GM23338 (cell line): ENCODE measurements at regions not wholly inside any gene's neighbourhood (a gene's known extent, or its start where the extent isn't known, plus 50 kb on each side); places are given as distances from the start of the nearest gene placed in this dataset.
"Not testable (repeated sequence)": the region's sequence is repeated elsewhere in the genome, so short reads cannot be mapped to it uniquely, and the experiment has no call there.

ENCODE experiments used
- ATAC-seq: fragments of 200-7000 bp; cut with Tn5 transposase; 3 replicates; pipeline ENCODE4 v1.9.1; 2020
- DNase-seq: peaks from one replicate; pipeline ENCODE4 v3.0.0-alpha.2; 2015; ENCODE audit warnings: low spot score
- H2AFZ ChIP-seq: fragments of 200-600 bp; sonication (generic); 2 replicates; pipeline ENCODE4 v1.8.0; 2016; ENCODE audit warnings: antibody characterized with exemption, mild to moderate bottlenecking, moderate library complexity
- H3F3A ChIP-seq: fragments of 200-600 bp; sonication (generic); replicated peaks from 2 replicates; pipeline ENCODE4 v1.8.0; 2017; ENCODE audit warnings: antibody characterized with exemption, mixed run types, low read depth
- H3K27ac ChIP-seq: fragments of 200-600 bp; sonication (generic); 2 replicates; pipeline ENCODE4 v1.6.1; 2016; ENCODE audit warnings: low read depth
- H3K27me3 ChIP-seq: fragments of 200-600 bp; sonication (generic); 2 replicates; pipeline ENCODE4 v1.8.0; 2016; ENCODE audit warnings: mild to moderate bottlenecking, mixed run types, moderate library complexity; ENCODE audit not compliant: insufficient read depth
- H3K36me3 ChIP-seq: fragments of 200-600 bp; sonication (generic); 2 replicates; pipeline ENCODE4 v1.8.0; 2016; ENCODE audit warnings: mild to moderate bottlenecking; ENCODE audit not compliant: insufficient read depth
- H3K4me1 ChIP-seq: fragments of 200-600 bp; sonication (generic); 2 replicates; pipeline ENCODE4 v1.8.0; 2016; ENCODE audit warnings: mild to moderate bottlenecking, moderate library complexity; ENCODE audit not compliant: insufficient read depth
- H3K4me2 ChIP-seq: fragments of 200-600 bp; sonication (generic); 2 replicates; pipeline ENCODE4 v1.7.1; 2017; ENCODE audit warnings: mixed run types
- H3K4me3 ChIP-seq: fragments of 200-600 bp; sonication (generic); 2 replicates; pipeline ENCODE4 v1.6.1; 2016; ENCODE audit warnings: mixed run types
- H3K79me2 ChIP-seq: fragments of 200-600 bp; sonication (generic); replicated peaks from 2 replicates; pipeline ENCODE4 v1.8.0; 2017; ENCODE audit warnings: mild to moderate bottlenecking; ENCODE audit not compliant: insufficient read depth
- H3K9me2 ChIP-seq: fragments of 200-600 bp; sonication (generic); 2 replicates; pipeline ENCODE4 v1.8.0; 2017; ENCODE audit not compliant: insufficient read depth
- H4K20me1 ChIP-seq: fragments of 200-600 bp; sonication (generic); replicated peaks from 2 replicates; pipeline ENCODE4 v1.8.0; 2017; ENCODE audit warnings: mild to moderate bottlenecking; ENCODE audit not compliant: insufficient read depth
- H3K27ac Mint-ChIP-seq: 2 replicates; pipeline ENCODE4 v1.8.0; 2020; ENCODE audit warnings: inconsistent platforms, mild to moderate bottlenecking, moderate library complexity, mixed read lengths
- H3K27me3 Mint-ChIP-seq: 3 replicates; pipeline ENCODE4 v1.8.0; 2022; ENCODE audit warnings: low read depth, mild to moderate bottlenecking, moderate library complexity, mixed read lengths, inconsistent platforms; ENCODE audit not compliant: insufficient read depth, poor library complexity
- H3K36me3 Mint-ChIP-seq: 3 replicates; pipeline ENCODE4 v1.8.0; 2021; ENCODE audit warnings: low read depth, mild to moderate bottlenecking, inconsistent platforms, moderate library complexity, mixed read lengths
- H3K4me1 Mint-ChIP-seq: 3 replicates; pipeline ENCODE4 v1.8.0; 2020; ENCODE audit warnings: mild to moderate bottlenecking, inconsistent platforms, mixed read lengths
- H3K4me3 Mint-ChIP-seq: 3 replicates; pipeline ENCODE4 v1.8.0; 2021; ENCODE audit warnings: moderate library complexity, mild to moderate bottlenecking, inconsistent platforms, mixed read lengths
- H3K9me3 Mint-ChIP-seq: 3 replicates; pipeline ENCODE4 v1.8.0; 2020; ENCODE audit warnings: moderate library complexity, mild to moderate bottlenecking, inconsistent platforms, mixed read lengths

DNA sequence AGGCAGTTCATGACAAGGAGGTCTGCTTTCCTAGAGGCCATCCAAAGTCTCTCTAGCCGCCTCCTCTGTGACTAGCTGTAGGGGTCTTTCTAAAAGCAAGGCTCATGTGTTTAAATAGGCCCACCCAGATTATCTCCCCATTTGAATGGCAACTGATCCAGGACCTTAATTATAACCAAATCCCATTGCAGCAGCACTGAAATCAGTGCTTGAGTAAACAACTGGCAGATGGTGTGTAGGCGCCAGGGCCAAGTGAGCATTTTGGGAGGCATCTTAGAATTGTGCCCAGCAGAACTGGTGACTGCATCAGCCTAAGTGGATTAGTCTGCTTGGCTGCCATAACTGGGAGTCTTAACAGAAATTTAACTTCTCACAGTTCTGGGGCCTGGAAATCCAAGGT, 77.8 kb downstream of the ATP6V0E2 start:
- H3K36me3 Mint-ChIP-seq, ATAC-seq, H2AFZ ChIP-seq, H3K79me2 ChIP-seq, H3K9me3 Mint-ChIP-seq, H3K4me3 ChIP-seq, H4K20me1 ChIP-seq, H3K27me3 ChIP-seq, H3F3A ChIP-seq, H3K4me1 Mint-ChIP-seq, H3K9me2 ChIP-seq, H3K27ac ChIP-seq, H3K36me3 ChIP-seq, H3K27me3 Mint-ChIP-seq, H3K4me3 Mint-ChIP-seq, H3K4me2 ChIP-seq, H3K27ac Mint-ChIP-seq, H3K4me1 ChIP-seq, DNase-seq: not testable (repeated sequence)

DNA sequence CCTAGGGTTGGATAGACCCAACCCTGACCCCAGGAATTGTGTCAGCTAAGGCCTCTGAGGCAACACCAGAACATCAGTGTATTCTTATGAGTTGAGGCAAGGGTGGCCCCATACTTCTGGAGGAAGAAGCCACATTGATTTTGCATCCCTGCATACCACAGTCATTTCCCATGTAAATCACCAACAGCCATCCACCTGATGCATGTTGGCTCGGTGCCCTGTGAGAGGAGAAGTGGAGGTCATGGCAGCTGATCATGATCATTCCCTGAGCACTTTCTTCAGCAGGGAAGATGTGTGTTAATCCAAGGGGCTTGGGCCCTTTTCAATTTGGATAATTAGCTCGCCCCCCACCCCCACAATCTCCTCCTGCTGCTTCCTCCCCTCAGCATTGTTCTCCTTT, 85.1 kb downstream of the ATP6V0E2 start:
- not testable (repeated sequence) for H3K4me2 ChIP-seq, H3K27me3 ChIP-seq, H3K36me3 Mint-ChIP-seq, H3K4me3 ChIP-seq, H2AFZ ChIP-seq, H3K27me3 Mint-ChIP-seq, ATAC-seq, H3K36me3 ChIP-seq, H3K9me3 Mint-ChIP-seq, H3K9me2 ChIP-seq, H3K4me1 ChIP-seq, H3K79me2 ChIP-seq, H3F3A ChIP-seq, H3K27ac ChIP-seq, H3K4me3 Mint-ChIP-seq, H3K4me1 Mint-ChIP-seq, H4K20me1 ChIP-seq, H3K27ac Mint-ChIP-seq, DNase-seq

DNA sequence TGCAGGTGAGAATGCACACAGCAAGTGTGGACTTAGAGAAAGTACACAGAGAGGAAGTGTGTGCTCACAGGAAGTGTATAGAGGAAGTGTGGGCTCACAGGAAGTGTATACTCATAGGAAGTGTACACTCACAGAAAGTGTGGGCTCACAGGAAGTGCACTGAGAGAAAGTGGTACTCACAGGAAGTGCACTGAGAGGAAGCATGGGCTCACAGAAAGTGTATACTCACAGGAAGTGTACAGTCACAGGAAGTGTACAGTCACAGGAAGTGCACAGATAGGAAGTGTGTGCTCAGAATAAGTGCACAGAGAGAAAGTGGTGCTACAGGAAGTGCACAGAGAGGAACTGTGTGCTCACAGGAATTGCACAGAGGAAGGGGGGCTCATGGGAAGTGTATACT, 87.1 kb downstream of the ATP6V0E2 start:
- H3K36me3 ChIP-seq, H3K27ac Mint-ChIP-seq, DNase-seq, H3K4me1 ChIP-seq, H2AFZ ChIP-seq, H3K4me1 Mint-ChIP-seq, ATAC-seq, H4K20me1 ChIP-seq, H3K79me2 ChIP-seq, H3K27ac ChIP-seq, H3K9me3 Mint-ChIP-seq, H3K4me3 ChIP-seq, H3K4me2 ChIP-seq, H3F3A ChIP-seq, H3K27me3 ChIP-seq, H3K36me3 Mint-ChIP-seq, H3K27me3 Mint-ChIP-seq, H3K9me2 ChIP-seq, H3K4me3 Mint-ChIP-seq: not testable (repeated sequence)

DNA sequence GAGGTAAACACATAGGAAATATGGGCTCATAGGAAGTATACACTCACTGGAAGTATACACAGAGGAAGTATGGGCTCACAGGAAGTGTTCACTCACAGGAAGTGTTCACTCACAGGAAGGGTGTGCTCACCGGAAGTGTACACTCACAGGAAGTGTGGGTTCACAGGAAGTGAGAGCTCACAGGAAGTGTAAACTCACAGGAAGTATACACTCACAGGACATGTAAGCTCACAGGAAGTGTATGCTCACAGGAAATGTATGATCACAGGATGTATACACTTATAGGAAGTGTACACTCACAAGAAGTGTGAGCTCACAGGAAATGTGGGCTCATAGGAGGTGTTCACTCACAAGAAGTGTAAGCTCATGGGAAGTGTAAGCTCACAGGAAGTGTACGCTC, 88.1 kb downstream of the ATP6V0E2 start:
- H3K4me1 Mint-ChIP-seq, H3F3A ChIP-seq, H3K27ac ChIP-seq, H3K9me3 Mint-ChIP-seq, H3K27me3 Mint-ChIP-seq, H3K27ac Mint-ChIP-seq, H4K20me1 ChIP-seq, H3K36me3 Mint-ChIP-seq, H3K79me2 ChIP-seq, H3K4me3 Mint-ChIP-seq, H3K27me3 ChIP-seq, H3K9me2 ChIP-seq, H3K4me2 ChIP-seq, H3K4me1 ChIP-seq, H3K4me3 ChIP-seq, H2AFZ ChIP-seq, H3K36me3 ChIP-seq, ATAC-seq, DNase-seq: not testable (repeated sequence)

DNA sequence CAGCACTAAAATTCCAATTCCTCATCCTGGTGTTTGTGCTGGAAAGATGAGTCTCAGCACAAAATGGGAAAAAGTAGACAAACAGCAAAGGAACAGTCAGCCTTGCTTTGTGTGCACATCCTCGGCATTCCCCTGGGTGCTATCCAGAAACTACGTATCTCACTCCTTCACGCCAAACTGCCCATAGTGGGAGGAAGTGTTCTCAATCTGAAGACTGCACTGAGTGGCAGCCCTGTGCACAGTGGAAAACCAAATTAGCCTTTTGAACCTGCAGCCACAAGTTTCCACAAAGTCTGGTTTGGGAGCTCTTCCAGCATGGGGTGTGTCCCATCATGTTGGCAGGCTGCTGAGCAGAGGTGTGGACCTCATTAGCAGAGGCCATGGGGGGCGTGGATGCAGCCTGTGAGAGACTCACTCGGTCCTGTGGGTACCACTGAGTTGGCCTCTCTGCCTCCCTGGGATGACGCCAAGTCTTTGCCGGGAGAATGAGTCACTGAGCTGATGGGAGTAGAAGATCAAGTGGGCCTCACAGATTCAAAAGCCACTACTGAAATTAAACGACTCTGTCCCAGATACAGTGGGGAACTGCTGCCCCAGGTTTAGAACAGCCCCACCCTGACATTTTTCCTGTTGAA, 89.0 kb downstream of the ATP6V0E2 start:
- not testable (repeated sequence) for H3K27me3 ChIP-seq, DNase-seq, ATAC-seq, H3K36me3 ChIP-seq, H3K27ac ChIP-seq, H3K27ac Mint-ChIP-seq, H4K20me1 ChIP-seq, H3K4me3 ChIP-seq, H3K79me2 ChIP-seq, H3K4me2 ChIP-seq, H3K36me3 Mint-ChIP-seq, H3K27me3 Mint-ChIP-seq, H3K4me3 Mint-ChIP-seq, H3K4me1 ChIP-seq, H3K9me2 ChIP-seq, H3K9me3 Mint-ChIP-seq, H3K4me1 Mint-ChIP-seq, H3F3A ChIP-seq, H2AFZ ChIP-seq
